ENCODE measurements at regions not wholly inside any gene's neighbourhood (a gene's known extent, or its start where the extent isn't known, plus 50 kb on each side); places are given as distances from the start of the nearest gene placed in this dataset.

- FAIRE-seq: no peak
- no peak for DNase-seq (ENCODE audit: low spot score)
Measured at GRCh38 chr5:93277051-93277450, 304.0 kb downstream of the NR2F1-AS1 start.

DNA sequence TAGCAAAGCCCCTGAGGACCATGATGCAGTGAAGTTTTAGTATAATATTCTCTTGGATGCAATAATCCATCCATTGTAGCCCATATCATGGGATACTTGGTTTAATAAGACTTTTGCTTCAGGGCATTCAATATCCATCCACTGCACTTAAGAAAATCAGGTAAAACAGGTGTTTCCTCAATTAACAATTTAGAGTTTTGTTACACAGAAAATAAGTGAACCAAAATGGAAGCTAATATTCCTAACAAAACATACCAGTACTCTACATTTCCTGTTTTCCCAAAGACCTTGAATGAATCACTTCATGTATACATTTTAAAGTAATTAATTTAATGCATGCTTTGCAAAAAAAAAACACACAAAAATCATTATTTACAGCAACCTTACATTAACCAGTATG is 305.6 kb downstream of the NR2F1-AS1 start:
- FAIRE-seq: no peak
- DNase-seq (ENCODE audit: low spot score): no peak

DNA sequence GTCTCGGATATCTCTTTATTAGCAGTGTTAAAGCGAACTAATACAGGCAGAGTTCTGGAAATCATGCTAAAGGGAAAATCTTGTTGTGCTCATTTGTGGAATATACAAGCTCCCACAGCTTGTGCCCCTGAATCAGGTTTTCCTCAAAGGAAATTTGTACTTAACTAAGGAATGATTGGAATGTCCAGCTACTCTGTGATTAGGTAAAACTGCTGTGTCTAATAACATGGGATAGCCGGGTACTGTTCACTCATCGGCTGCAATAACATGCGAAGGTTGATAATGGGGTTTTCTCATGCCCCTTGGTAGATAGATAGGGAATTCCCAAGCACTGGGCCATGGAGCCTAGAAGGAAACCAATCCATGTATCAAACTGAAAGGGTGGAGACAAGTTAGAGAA is 306.7 kb downstream of the NR2F1-AS1 start:
- no peak for FAIRE-seq

GRCh38 chr5:93273176-93273575 is 307.8 kb downstream of the NR2F1-AS1 start:
- FAIRE-seq: no peak
- peak; percentile 57 for DNase-seq (ENCODE audit: low spot score)

More for the DNA sequence above, 306.7 kb downstream of the NR2F1-AS1 start:
- no peak for DNase-seq (ENCODE audit: low spot score)

GRCh38 chr5:93272108-93272507 is 308.9 kb downstream of the NR2F1-AS1 start:
- FAIRE-seq: no peak

DNA sequence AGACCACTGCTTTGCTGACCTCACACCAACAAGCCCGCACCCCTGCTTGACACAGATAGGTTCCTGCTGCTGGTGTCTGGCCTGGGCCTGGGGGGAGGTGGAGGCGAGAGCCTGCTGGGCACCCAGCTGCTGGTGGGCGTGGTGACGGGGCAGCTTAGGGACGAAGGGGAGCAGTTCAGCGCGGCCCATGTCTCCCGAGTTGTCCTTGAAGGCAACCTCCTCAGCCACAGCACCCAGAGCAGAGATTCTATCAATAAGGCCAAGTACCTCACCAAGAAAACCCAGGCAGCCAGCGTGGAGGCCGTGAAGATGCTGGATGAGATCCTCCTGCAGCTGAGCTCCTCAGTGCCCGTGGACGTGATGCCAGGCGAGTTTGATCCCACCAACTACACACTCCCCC is 313.3 kb downstream of the NR2F1-AS1 start:
- FAIRE-seq (no peak), DNase-seq (ENCODE audit: low spot score) (no peak)

More at GRCh38 chr5:93272108-93272507, 308.9 kb downstream of the NR2F1-AS1 start:
- no peak for DNase-seq (ENCODE audit: low spot score)

- DNase-seq (ENCODE audit: low spot score) (no peak), FAIRE-seq (no peak)
Measured at GRCh38 chr5:93267276-93267675, 313.7 kb downstream of the NR2F1-AS1 start.

- FAIRE-seq (no peak), DNase-seq (ENCODE audit: low spot score) (peak; percentile 8)
Measured at GRCh38 chr5:93257616-93258015, 323.4 kb downstream of the NR2F1-AS1 start.

GRCh38 chr5:93255796-93256195 is 325.2 kb downstream of the NR2F1-AS1 start:
- no peak for FAIRE-seq
- DNase-seq (ENCODE audit: low spot score): no peak

DNA sequence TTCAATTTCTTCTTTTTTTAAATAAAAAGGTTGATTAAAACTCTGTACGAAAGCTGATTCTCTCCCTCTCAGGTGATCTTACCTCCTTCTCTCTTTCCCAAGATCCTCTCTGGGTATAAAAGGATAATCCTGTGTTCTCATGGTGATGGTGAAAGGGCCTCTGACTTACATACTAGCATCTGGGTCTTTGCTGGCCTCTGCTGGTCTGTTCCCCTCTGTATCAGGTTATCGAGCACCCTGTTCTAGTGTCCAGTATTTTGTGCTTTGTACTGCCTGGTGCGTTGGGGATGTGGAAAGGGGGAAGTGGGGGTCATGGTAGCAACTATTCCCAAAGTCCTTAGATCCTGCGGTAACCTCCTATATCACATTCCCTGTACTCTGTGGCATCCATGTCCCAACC is 328.9 kb downstream of the NR2F1-AS1 start:
- DNase-seq (ENCODE audit: low spot score) (no peak), FAIRE-seq (no peak)

DNA sequence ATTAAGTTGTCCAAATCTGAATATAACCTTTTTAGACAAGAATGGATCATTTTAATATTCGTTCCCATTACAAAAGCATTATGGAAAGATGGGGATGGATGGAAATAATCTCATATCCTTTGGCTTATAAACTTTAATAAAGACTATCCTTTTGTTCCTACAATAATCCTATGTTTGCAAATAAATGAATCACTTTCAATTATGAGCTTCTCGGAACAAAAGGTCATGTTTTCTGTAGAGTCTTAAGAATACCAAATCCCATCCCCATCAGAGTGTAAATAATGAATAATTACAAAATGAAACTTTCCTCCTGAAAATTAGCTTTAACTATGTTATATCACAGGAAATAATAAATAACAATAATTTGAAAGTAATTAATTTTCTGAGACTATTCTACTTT is 329.7 kb downstream of the NR2F1-AS1 start:
- no peak for FAIRE-seq
- DNase-seq (ENCODE audit: low spot score): no peak

- DNase-seq (ENCODE audit: low spot score) (no peak), FAIRE-seq (no peak)
Measured at GRCh38 chr5:93250424-93250823, 330.6 kb downstream of the NR2F1-AS1 start.

GRCh38 chr5:93249651-93250289 is 331.2 kb downstream of the NR2F1-AS1 start:
- FAIRE-seq (peak; percentile 91), DNase-seq (ENCODE audit: low spot score) (peak; percentile 62)

GRCh38 chr5:93247105-93247504 is 333.9 kb downstream of the NR2F1-AS1 start:
- no peak for DNase-seq (ENCODE audit: low spot score)
- FAIRE-seq: no peak

- no peak for DNase-seq (ENCODE audit: low spot score)
- no peak for FAIRE-seq
Measured at GRCh38 chr5:93246090-93246855, 334.7 kb downstream of the NR2F1-AS1 start.

- no peak for FAIRE-seq
- no peak for DNase-seq (ENCODE audit: low spot score)
Measured at GRCh38 chr5:93245226-93245625, 335.8 kb downstream of the NR2F1-AS1 start.

DNA sequence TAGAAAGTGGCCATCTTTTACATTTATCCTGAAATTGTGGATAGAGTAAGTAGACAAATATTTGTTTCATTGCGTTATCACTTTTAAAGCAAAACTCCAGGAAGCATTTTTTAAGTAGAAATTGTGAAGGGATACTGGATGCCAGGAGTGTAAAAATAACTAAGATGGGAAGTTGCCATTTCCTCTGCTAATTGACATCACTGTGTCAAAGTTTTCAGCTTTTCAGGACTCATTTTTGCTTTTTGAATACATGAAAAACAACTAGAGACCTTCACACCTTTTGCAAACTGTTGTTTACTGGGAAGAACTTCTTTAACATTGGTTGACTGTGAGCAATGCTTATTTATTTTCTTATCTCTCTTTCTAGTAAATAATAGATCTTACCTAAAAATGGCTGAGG is 337.5 kb downstream of the NR2F1-AS1 start:
- DNase-seq (ENCODE audit: low spot score) (no peak), FAIRE-seq (no peak)

GRCh38 chr5:93240228-93240834 is 340.7 kb downstream of the NR2F1-AS1 start:
- DNase-seq (ENCODE audit: low spot score): no peak
- no peak for FAIRE-seq

DNA sequence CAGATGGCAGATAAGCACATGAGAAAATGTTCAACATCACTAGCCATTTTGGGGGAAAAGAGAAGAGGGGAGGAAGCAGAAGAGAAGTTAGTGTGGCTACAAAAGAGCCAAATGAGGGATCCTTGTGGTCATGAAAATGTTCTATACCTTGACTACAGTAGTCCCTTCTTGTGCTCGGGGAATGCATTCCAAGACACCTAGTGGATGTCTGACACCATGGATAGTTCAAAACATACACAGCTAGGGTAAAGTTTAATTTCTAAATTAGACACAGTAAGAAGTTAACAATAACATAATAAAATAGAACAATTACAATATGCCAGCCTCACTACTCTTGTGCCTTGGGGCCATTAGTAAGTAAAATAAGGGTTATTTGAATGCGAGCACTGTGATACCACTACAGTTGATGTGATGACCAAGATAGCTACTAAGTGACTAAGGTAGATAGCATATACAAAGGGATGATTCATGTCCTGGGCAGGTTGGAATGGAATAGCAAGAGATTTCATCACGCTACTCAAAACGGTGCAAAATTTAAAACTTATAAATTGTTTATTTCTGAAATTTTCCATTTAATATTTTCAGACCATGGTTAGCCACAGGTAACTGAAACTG is 344.1 kb downstream of the NR2F1-AS1 start:
- FAIRE-seq: no peak

DNA sequence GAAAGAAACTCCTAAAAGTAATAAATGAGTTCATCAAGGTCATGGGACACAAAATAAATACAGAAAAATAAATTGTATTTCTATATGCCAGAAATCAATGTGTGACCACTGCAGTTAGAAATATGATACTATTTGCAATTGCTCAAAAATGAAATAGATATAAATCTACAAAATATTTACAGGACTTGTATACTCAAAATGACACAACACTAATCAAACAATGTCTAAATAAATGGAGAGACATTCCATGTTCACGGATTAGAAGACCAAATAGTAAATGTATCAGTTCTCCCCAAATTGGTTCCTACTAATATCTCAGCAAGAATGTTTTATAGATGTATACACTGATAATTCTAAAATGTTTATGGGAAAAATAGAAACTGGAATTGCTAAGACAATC is 345.3 kb downstream of the NR2F1-AS1 start:
- no peak for FAIRE-seq
- no peak for DNase-seq (ENCODE audit: low spot score)

More for the DNA sequence above, 344.1 kb downstream of the NR2F1-AS1 start:
- no peak for DNase-seq (ENCODE audit: low spot score)

- FAIRE-seq: no peak
- no peak for DNase-seq (ENCODE audit: low spot score)
Measured at GRCh38 chr5:93226202-93226735, 354.8 kb downstream of the NR2F1-AS1 start.

GRCh38 chr5:93225748-93226147 is 355.3 kb downstream of the NR2F1-AS1 start:
- DNase-seq (ENCODE audit: low spot score) (no peak), FAIRE-seq (no peak)

All from RCC 7860 (cell line).